Non-pigmented ciliary epithelial cell (primary cell): ENCODE measurements at regions not wholly inside any gene's neighbourhood (a gene's known extent, or its start where the extent isn't known, plus 50 kb on each side); places are given as distances from the start of the nearest gene placed in this dataset.
"Not testable (repeated sequence)": the region's sequence is repeated elsewhere in the genome, so short reads cannot be mapped to it uniquely, and the experiment has no call there.

Experiments
- DNase-seq: peaks from one replicate; pipeline ENCODE4 v3.0.0-alpha.2; 2010; ENCODE audit warnings: low read depth

DNA sequence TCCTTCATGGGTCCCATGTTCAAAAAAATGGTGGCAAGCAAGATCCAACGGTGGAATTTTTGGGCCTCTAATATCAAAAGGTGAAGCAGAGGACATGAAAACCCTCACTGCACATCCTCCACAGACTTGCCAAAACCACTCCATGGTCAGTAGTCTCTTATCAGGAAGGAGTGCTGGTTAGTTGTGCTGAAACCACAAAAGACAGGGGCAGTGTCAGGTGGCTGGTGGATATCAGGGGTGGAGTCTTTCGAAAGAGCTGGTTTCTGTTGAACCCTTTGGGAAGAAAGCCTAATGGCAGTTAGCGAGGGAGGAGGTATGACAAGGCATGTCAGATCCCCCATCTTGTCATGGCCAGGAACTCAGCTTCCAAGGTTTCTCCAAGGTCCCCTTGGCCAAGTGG, 395.9 kb upstream of the CAMK1G start:
- no peak for DNase-seq

GRCh38 chr1:209190591-209191261, 392.8 kb upstream of the CAMK1G start:
- DNase-seq = no peak

DNA sequence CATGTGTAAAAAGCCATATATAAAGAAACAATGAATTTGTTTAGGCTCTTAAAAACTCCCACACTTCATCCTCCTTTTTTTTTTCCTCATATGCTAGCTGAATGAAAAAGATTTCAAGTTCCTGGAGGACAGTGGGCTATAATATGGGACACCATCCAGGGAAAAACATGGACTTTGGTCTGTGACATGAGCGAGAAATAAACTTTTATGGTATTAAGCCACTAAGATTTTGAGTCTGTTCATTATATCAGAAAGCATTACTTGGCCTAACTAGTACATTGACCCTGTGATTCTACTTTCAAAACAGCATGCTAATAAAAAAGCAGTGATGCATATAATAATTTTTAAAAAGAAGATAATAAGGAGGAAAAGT, 392.3 kb upstream of the CAMK1G start:
- no peak for DNase-seq

DNA sequence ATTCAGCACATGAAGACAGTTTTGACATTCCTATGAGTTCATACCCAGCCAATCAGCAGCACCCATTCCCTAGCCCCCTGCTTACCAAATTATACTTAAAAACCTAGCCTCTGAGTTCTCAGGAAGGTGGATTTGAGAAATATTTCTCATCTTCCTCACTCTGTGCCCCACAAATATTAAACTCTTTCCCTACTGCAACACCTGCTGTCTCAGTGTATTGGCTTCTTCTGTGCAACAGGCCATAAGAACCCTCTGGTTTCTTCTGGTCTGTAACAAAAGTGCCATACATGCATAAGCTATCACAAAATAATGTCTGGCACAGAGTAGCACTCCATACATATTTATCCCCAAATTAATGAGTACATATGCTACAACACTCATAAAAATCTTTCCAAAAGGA, 387.4 kb upstream of the CAMK1G start:
- DNase-seq = no peak

GRCh38 chr1:209198961-209199750, 384.4 kb upstream of the CAMK1G start:
- no peak for DNase-seq

GRCh38 chr1:209199822-209200221, 383.7 kb upstream of the CAMK1G start:
- DNase-seq = no peak

GRCh38 chr1:209202321-209202720, 381.2 kb upstream of the CAMK1G start:
- not testable (repeated sequence) for DNase-seq

DNA sequence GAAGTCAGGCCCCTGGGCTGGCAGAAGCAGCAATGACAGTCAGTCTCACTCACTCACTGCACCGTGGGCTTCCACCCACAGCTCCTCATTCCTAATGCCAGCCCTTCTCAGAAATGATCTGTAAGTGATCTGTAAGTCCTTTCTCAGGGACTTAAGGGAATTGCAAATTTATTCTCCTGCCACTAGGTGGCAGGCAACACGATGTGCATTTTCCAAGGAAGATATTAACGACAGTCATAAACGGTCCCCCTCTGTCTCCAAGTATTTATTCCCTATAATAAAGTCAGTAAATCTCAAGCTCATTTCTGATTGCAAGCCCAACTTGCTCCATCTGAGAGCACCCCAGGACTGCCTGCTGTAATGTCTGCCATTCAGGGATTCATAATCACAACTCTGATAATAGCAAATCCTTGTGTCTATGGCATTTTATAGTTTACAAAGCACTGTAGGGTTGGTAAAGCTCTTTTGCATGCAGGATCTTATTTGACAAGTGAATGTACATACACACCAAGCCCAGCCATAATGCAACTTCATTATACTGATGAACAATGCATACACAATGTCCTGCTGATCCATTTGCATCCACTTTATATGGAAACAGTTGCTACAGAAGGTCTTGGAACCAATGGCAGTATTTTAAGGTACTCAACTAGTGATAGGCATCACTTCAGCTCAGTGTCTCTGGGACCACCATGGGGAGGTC, 380.5 kb upstream of the CAMK1G start:
- DNase-seq = no peak

DNA sequence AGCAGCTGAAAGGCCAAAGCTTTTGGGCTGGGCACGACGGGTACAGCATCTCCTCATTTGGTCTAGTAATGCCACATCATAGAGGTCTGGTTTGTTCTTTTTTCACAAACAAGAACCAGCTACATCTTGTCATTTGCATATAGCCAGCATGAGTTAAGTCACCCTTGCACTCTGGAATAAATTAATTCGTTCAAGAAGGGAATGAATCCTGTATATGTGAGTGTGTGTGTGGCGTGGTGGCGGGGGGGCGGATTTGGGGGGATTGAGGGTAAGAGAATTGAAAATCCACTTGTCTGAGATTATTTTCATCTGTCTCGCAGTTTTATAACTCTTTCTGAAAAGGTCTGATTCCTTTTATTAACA, 380.0 kb upstream of the CAMK1G start:
- DNase-seq = no peak

DNA sequence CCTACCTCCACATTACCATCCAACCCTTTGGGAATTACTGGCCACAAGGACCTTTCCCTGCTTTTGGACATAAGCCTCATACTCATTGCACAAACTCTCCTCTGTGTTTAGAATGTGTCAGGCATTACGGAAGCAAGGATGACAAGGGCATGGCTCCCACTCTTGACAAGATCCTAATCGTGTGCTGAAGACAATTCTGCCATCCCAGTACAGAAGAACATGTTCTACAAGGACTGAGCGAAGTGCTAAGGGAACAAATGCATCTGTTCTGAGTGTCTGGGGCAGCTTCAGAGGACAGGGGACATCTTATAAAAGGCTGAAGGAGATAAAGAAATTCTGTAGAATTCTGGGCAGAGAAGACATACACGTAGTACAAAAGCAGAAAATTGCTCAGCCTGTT, 378.5 kb upstream of the CAMK1G start:
- no peak for DNase-seq

DNA sequence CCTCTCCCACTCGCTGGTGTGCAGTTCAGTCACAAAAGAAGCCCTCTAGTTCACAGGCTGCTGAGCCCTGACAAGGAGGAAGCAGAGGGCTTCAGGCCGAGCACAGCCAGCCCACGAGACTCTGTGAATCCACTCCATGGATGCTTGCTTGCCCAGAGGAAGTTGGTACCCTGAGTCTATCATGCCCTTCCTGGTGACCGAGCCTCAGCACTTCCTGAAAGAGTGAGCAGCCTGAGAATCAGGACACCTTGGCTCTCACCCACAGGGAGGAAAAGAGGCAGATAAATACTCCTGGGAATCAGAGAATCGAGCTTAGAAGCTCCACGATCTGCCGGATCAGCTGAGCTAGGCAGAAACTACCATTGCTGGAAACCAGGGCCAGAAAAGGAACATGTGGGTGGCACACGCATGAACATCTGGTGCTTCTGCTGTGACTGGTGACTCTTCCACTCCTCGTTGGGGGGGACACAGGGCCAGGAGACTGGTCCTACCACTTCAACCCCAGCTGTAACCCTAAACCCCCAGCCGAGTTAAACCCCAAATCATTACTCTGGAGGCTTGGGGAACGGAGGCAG, 376.3 kb upstream of the CAMK1G start:
- DNase-seq = no peak

DNA sequence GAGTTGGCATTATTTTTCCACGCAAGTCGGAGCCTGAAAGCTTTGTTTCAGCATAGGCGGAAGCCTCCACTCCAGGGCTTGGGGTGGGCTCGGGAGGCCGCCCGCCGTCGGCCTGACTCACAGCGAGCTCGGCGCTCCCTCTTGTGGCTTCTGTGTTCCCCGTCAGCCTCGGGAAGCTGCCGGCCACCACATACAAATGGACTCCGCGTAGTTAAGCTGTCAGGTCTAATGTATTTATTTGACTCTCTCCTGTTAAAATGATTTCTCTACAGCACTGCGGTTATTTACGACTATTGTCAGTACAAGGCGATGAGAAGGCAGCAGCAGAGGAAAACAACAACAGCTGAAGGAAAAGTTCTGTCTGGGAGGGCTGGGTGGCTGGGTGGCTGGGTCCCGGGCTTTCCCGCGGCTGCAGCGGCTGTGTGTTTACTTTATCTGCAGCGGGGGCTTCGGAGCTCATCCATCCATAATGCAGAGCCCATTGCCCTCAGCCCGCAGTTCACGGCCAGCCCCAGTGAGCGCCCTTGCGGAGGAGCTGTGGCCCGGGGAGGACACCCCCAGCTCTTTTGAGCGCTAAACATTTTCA, 375.7 kb upstream of the CAMK1G start:
- no peak for DNase-seq

- DNase-seq = no peak
Measured at GRCh38 chr1:209208648-209209047, 374.9 kb upstream of the CAMK1G start.

DNA sequence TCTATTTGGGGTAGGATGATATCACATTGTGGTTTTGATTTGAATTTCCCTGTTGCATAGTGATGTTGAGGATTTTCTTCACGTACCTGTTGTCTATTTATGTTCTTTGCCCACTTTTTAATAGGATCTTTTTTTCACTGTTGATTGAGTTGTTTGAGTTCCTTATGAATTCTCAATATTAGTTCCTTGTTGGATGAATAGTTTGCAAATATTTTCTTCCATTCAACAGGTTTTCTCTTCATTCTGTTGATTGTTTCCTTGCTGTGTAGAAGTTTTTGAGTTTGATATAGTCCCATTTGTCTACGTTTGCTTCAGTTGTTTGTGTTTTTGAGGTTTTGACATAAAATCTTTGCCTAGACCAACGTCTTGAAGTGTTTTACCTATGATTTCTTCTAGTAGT, 369.5 kb upstream of the CAMK1G start:
- DNase-seq = no peak

- no peak for DNase-seq
Measured at GRCh38 chr1:209215826-209216225, 367.7 kb upstream of the CAMK1G start.

GRCh38 chr1:209218113-209218512, 365.4 kb upstream of the CAMK1G start:
- DNase-seq = no peak

DNA sequence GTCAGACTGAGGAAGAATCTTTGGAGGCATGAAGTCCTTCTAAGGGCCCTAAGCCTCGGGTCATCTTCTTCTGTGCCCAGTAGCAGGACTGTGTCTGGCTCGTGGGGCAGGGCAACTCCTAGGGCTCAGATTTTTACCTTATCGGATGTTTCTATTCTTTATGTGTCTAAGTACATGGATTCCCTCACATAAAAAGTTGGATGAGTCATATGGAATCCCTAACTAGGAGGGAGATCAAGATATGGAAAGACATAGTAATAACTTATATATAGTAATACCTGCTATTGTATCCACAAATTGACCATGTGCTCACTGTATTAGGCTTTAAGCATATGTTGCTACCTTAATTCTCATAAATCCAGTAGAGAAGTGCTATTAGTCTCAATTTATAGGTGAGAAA, 364.5 kb upstream of the CAMK1G start:
- no peak for DNase-seq

DNA sequence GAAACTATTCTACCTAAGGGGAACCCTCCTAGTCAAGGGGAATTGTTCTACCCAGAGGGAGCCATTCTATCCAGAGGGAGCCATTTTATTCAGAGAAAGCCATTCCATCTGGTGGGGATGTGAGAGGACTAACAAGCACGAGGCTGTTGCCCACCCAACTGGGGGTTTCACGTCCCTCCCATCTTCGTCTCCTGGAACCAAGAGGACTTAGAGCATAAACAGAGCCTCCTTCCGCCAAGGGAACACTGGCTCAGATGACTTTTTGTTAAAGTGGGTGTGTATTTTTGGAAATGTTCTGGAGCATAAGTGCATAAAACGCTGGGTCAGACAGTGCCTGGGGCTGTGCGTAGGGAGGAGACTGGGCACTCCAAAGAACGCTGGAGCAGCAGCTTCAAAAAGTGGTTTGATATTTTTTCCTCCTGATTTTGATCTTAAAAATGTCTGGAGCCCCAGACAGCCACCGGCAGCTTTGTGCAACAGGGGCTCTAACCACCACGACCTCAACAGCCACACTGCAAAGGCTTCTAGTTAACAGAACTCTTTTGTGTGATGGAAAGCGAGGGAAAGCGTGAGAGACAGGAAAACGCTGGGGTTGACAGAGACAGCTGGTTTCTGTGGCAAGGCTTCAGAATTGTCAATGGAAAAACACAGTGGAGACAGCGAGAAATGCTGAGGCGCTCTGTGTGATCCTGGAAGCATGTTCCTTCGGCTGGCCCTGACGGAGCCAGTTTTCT, 363.6 kb upstream of the CAMK1G start:
- DNase-seq = no peak

GRCh38 chr1:209222826-209223225, 360.7 kb upstream of the CAMK1G start:
- DNase-seq = no peak

- no peak for DNase-seq
Measured at GRCh38 chr1:209223791-209224190, 359.7 kb upstream of the CAMK1G start.

DNA sequence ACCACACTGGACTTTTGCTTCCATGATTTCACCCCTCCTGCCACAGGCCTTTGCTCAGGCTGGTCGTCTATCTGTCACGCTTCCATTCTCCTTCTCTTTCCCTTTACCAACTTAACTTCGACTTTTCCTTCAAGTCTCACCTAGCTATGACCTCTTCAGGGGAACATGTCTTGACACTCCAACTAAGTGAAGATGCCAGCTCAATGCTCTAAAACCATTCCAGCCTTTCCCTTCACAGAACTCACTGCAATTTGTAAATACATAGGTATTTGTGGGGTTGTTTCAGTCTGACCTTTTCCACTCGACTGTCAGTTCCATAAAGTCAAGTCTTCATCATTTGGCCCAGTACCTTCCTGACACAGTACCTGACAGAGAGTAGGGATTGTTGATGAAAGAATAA, 358.6 kb upstream of the CAMK1G start:
- no peak for DNase-seq

GRCh38 chr1:209227171-209227570, 356.3 kb upstream of the CAMK1G start:
- no peak for DNase-seq
